Mesodermal cell (in vitro differentiated cells): ENCODE measurements at regions not wholly inside any gene's neighbourhood (a gene's known extent, or its start where the extent isn't known, plus 50 kb on each side); places are given as distances from the start of the nearest gene placed in this dataset.

Experiments
- H3K27ac ChIP-seq: 2 replicates; pipeline ENCODE4 v1.7.0; 2013; ENCODE audit warnings: mild to moderate bottlenecking, low read depth, low read length, moderate library complexity; ENCODE audit not compliant: severe bottlenecking
- H3K36me3 ChIP-seq: 2 replicates; pipeline ENCODE4 v1.7.1; 2013; ENCODE audit warnings: mild to moderate bottlenecking, low read length, moderate library complexity; ENCODE audit not compliant: control insufficient read depth, insufficient read depth
- H3K4me1 ChIP-seq: one replicate; pipeline ENCODE4 v1.7.1; 2013; ENCODE audit warnings: mild to moderate bottlenecking, low read length; ENCODE audit not compliant: insufficient read depth, control insufficient read depth, poor library complexity, severe bottlenecking
- H3K4me3 ChIP-seq: 2 replicates; pipeline ENCODE4 v1.7.0; 2013; ENCODE audit warnings: low read length, control low read depth, mild to moderate bottlenecking; ENCODE audit not compliant: insufficient read depth, poor library complexity, severe bottlenecking; ENCODE audit errors: extremely low read depth
- H3K9me3 ChIP-seq: 2 replicates; pipeline ENCODE4 v1.7.1; 2013; ENCODE audit warnings: mild to moderate bottlenecking, low read length, moderate library complexity; ENCODE audit not compliant: control insufficient read depth
- WGBS, 2 experiments: methylation state at CpG; one replicate each; pipeline ENCODE4 v1.1.5; 2013; ENCODE audit warnings: missing lambda C conversion rate in 2 of 2; ENCODE audit not compliant: insufficient coverage in 2 of 2; 5-methylcytosine and 5-hydroxymethylcytosine counted together

DNA sequence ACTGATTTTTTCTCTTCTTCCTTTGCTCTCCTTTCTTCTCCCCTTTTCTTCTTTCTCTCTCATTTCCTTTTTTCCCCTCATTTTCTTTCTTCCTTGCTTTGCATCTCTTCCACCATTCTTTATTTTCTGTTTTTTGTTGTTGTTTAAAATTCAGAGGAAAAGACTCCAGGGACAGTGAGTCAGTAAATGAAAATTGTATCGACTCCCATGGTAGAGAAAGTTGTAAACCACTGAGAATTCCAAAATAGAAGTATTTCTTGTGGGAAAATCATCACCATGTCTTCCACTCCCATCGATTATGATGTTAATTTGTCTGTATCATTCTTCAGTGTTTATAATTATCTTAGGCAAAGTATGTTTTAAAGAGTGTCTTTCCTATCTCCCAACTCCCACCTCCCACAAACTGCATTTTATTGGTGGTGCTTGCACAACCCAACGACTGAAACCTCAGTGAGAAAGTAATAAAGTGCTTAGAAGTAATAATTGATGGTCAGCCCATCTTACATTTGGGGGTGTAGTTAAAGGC lies 134.3 kb downstream of the IRS1 start:
- 80% methylated on average over 1 of the region's 3 CpGs; no CpG with 5 or more reads in 1 of the 2 experiments for WGBS, 2 experiments
- no peak overlapping the region for H3K27ac ChIP-seq
- H3K4me3 ChIP-seq: no peak overlapping the region
- peaks cover 10% of the 10 kb centered on the region for H3K4me1 ChIP-seq
- H3K36me3 ChIP-seq: no peaks in the 10 kb centered on the region
- no peaks in the 10 kb centered on the region for H3K9me3 ChIP-seq

DNA sequence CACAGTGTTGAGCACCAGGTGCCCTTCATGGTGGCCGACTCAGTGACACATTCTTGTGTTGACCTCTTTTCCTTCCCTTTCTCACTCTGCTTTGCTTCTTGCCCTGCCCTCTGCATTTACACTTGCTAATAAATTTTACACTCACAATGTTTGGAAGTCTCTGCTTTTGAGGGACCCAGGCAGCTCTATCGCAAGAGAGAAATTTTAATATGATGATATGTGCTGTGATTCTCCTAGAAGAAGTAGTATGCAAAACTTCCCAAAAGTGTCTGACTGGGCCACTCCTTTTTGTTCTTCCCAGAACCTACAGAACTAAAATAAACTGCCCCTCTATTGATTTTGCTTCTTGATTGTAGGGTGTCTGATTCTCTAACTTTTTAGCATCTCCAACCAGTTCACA lies 135.0 kb downstream of the IRS1 start:
- Histone ChIP-seq H3K4me1 (peaks cover 10% of the 10 kb centered on the region), H3K9me3 (no peaks in the 10 kb centered on the region), H3K36me3 (no peaks in the 10 kb centered on the region), H3K27ac (no peak overlapping the region), H3K4me3 (no peak overlapping the region)
- 88% methylated on average over 1 of the region's 2 CpGs; no CpG with 5 or more reads in 1 of the 2 experiments for WGBS, 2 experiments

DNA sequence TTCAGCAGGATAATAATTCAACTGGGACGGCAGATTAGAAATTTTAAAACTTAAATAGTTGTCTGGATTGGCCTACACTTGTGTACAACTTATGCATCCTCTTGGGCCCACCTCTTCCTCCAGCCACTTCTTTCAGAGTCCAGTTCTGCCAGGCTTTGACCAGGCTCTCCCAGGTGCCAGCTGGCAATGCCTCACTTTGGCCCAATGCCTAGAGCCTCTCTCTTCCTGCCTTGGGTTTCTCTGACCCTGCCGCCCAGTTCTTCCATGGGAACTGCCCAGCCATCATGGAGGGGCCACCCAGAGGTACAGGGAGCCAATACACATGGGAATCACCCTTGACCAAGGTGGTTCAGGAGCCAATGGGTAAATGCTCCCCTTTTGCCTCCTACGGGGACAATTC lies 135.5 kb downstream of the IRS1 start:
- no peak overlapping the region for H3K4me3 ChIP-seq
- 89 to 96% methylated on average over 2 of the region's 3 CpGs for WGBS, 2 experiments
- peaks cover 10% of the 10 kb centered on the region for H3K4me1 ChIP-seq
- H3K9me3 ChIP-seq: no peaks in the 10 kb centered on the region
- H3K27ac ChIP-seq: no peak overlapping the region
- no peaks in the 10 kb centered on the region for H3K36me3 ChIP-seq

DNA sequence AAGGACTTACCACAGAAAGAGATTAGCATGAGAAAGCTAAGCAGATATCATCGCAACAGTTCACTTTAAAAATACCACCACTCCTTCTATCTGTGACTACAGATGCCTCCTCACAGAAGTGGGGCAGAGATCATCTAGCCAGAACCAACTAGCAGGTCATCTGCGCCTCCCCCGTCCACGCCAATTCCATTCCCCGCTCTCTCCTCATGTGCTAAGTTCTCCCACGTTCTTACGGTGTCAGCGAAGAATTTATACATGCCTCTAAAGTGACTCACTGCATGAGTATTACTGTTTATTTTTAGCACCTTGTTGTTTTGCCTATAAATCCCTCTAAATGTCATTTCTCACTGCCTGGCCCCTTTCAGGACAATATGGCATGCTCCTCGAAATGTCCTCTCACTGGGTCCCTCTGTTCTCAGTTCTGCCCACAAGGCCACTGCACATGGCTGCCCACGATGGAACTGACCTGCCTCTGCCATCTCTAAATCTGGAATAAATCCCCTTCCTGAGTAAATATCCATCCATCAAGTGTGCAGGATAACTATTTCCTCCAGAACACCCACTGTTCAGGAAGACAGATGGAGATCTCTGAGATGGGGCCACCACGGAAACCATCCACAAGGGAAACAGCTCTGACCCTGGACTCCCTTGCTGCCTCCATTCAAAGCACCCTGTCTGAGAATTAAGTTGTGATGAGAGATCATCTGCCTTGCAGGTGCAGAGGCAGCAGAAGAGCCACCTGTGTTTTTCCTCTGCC lies 137.7 kb downstream of the IRS1 start:
- peaks cover 10% of the 10 kb centered on the region for H3K4me1 ChIP-seq
- H3K4me3 ChIP-seq: no peak overlapping the region
- H3K36me3 ChIP-seq: no peaks in the 10 kb centered on the region
- peaks cover 4% of the 10 kb centered on the region for H3K9me3 ChIP-seq
- 83 to 84% methylated on average over 6 to 9 of the region's 11 CpGs for WGBS, 2 experiments
- H3K27ac ChIP-seq: peak overlapping the region; percentile 86

DNA sequence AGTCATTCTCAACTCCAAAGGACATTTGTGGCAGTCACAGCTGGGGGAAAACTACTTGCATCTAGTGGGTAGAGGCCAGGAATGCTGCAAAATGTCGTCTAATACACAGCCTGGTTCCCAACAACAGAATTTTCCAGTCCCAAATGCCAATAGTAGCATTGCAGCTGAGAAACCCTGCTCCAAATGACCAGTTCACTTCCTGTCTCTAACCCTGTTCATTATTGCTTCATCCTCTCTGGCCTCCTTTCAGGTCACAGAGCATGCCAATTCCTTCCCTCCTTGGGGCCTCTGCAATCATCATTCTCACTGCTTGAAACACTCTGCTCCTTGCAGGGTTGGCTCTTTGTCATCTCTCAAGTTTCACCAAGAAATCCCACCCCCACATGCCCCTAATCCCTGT lies 139.1 kb downstream of the IRS1 start:
- Histone ChIP-seq H3K36me3 (no peaks in the 10 kb centered on the region), H3K9me3 (peaks cover 4% of the 10 kb centered on the region), H3K27ac (peak overlapping the region; percentile 24), H3K4me3 (no peak overlapping the region), H3K4me1 (peaks cover 10% of the 10 kb centered on the region)
- WGBS, 2 experiments: 67 to 100% methylated on average over 1 of the region's 1 CpG

DNA sequence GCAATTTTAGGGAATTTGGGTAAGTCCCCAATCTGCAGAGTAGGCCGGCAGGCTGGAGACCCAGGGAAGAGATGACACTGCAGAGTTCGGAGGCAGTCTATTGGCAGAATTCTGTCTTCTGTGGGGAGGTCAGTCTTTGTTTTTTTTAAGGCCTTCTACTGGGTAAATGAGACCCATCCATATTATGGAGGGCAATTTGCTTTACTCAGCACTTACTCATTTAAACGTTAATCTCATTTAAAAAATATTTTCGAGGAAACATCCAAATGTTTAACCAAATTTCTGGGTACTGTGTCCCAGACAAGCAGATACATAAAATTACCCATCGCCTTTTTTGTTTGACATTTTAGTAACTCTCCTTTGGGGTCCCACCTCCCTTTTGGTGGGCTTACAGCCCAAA lies 139.5 kb downstream of the IRS1 start:
- Histone ChIP-seq H3K36me3 (no peaks in the 10 kb centered on the region), H3K4me1 (peaks cover 10% of the 10 kb centered on the region), H3K27ac (peak overlapping the region; percentile 24), H3K4me3 (no peak overlapping the region), H3K9me3 (peaks cover 4% of the 10 kb centered on the region)
- 100% methylated on average over 3 of the region's 5 CpGs for WGBS, 2 experiments

DNA sequence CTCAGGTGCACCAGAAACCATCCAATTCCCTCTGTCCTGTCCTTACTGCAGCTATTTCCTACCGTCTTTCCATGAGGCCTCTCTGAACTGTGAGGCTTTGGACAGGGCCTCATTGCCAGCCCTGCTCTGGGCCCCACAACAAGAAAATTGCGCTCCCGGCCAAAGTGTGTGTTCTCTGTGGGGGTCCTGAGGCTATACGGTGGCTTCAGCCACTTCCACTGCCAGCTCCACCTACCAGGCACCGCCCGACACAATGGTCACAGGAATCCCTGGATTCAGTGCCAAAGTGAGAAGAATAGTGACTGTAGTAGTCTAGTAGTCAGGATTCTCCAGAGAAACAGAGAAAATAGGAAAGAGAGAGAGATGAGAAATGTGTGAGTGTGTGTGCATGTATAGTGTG lies 140.2 kb downstream of the IRS1 start:
- Histone ChIP-seq H3K4me3 (no peak overlapping the region), H3K27ac (no peak overlapping the region), H3K4me1 (peaks cover 10% of the 10 kb centered on the region), H3K9me3 (peaks cover 4% of the 10 kb centered on the region), H3K36me3 (no peaks in the 10 kb centered on the region)
- WGBS, 2 experiments: 79 to 100% methylated on average over 1 to 4 of the region's 6 CpGs

DNA sequence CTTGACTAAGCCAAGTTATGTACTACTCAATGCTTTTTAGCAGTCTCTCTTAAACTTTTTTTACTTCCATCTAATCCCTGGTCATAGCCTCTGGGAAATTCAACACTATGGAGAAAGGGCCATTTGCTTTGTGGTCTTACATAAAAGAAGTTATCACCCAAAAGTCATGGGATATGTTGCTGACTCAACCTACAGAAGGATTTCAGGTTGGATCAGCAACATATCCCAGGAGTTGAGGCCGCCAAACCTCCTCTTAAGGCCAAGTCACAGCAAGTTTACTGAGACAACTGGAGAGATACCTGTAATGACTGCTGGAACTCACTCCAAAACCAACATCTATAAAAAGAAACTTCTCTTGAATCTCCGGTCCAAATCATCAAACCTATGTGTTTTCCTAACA lies 141.1 kb downstream of the IRS1 start:
- WGBS, 2 experiments: 83 to 89% methylated on average over 1 to 2 of the region's 2 CpGs
- Histone ChIP-seq H3K36me3 (no peaks in the 10 kb centered on the region), H3K4me1 (peaks cover 13% of the 10 kb centered on the region), H3K9me3 (peaks cover 4% of the 10 kb centered on the region), H3K27ac (no peak overlapping the region), H3K4me3 (no peak overlapping the region)

DNA sequence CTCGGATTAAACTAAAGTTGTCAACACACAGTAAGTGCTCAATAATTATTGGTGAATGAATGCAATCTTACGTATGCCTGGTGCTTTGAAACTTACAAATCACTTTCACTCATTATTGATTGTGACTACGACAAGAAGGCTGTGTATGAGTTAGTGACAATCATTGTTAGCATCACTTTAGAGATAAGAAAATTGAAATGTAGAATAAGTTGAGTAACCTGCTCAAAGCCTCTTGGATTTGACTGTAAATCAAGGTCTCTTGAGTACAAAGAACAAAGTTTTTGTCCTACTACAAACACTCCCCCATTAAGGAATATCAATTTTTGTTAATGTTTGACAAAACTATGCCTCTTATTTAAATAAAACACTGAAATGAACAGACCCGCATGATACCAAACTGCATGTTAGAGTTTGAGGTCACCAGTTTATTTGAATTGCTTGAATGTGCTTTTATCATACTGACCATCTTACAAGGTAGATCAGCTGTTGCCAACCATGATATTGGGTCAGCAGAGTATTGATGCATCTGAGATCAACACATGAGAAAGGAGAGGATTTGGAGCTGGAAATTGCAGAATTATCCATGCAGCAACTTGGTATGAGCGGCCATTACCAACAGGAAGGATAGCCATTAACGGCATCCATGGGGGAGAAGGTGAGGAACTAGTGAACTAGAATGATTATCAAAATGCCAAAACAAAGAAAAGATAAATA lies 142.1 kb downstream of the IRS1 start:
- H3K4me3 ChIP-seq: no peak overlapping the region

DNA sequence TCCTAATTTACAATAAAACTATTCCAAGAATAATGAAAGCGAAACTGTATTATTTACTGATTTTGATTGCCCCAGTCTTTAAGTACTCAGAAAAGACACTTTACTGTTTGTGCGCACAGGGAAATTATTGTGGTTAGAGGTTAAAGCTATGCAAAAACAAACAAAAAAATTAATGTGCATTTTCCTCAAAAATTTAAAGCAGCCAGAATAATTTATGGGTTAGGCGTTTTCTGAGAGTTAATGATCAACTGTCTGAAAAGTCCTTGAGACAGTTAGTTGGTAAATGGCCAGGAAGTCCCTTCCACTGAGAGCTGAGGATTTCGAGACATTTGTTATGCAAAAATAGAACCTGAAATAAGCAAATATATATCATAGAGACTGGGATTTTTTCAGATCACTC lies 143.3 kb downstream of the IRS1 start:
- Histone ChIP-seq H3K9me3 (peaks cover 4% of the 10 kb centered on the region), H3K36me3 (no peaks in the 10 kb centered on the region), H3K4me1 (peaks cover 18% of the 10 kb centered on the region), H3K27ac (no peak overlapping the region), H3K4me3 (no peak overlapping the region)
- WGBS, 2 experiments: 80 to 92% methylated on average over 1 to 2 of the region's 4 CpGs

More for the DNA sequence above, 142.1 kb downstream of the IRS1 start:
- H3K4me1 ChIP-seq: peaks cover 24% of the 10 kb centered on the region
- WGBS, 2 experiments: 100% methylated on average over 1 of the region's 6 CpGs; no CpG with 5 or more reads in 1 of the 2 experiments
- no peaks in the 10 kb centered on the region for H3K36me3 ChIP-seq
- H3K9me3 ChIP-seq: peaks cover 4% of the 10 kb centered on the region
- H3K27ac ChIP-seq: no peak overlapping the region
